GM23338 (cell line): ENCODE measurements at regions not wholly inside any gene's neighbourhood (a gene's known extent, or its start where the extent isn't known, plus 50 kb on each side); places are given as distances from the start of the nearest gene placed in this dataset.

Experiments used
- ATAC-seq: fragments of 200-7000 bp; cut with Tn5 transposase; 3 replicates; pipeline ENCODE4 v1.9.1; 2020
- DNase-seq: peaks from one replicate; pipeline ENCODE4 v3.0.0-alpha.2; 2015; ENCODE audit warnings: low spot score
- H2AFZ ChIP-seq: fragments of 200-600 bp; sonication (generic); 2 replicates; pipeline ENCODE4 v1.8.0; 2016; ENCODE audit warnings: antibody characterized with exemption, mild to moderate bottlenecking, moderate library complexity
- H3F3A ChIP-seq: fragments of 200-600 bp; sonication (generic); replicated peaks from 2 replicates; pipeline ENCODE4 v1.8.0; 2017; ENCODE audit warnings: antibody characterized with exemption, mixed run types, low read depth
- H3K27ac ChIP-seq: fragments of 200-600 bp; sonication (generic); 2 replicates; pipeline ENCODE4 v1.6.1; 2016; ENCODE audit warnings: low read depth
- H3K27me3 ChIP-seq: fragments of 200-600 bp; sonication (generic); 2 replicates; pipeline ENCODE4 v1.8.0; 2016; ENCODE audit warnings: mild to moderate bottlenecking, mixed run types, moderate library complexity; ENCODE audit not compliant: insufficient read depth
- H3K36me3 ChIP-seq: fragments of 200-600 bp; sonication (generic); 2 replicates; pipeline ENCODE4 v1.8.0; 2016; ENCODE audit warnings: mild to moderate bottlenecking; ENCODE audit not compliant: insufficient read depth
- H3K4me1 ChIP-seq: fragments of 200-600 bp; sonication (generic); 2 replicates; pipeline ENCODE4 v1.8.0; 2016; ENCODE audit warnings: mild to moderate bottlenecking, moderate library complexity; ENCODE audit not compliant: insufficient read depth
- H3K4me2 ChIP-seq: fragments of 200-600 bp; sonication (generic); 2 replicates; pipeline ENCODE4 v1.7.1; 2017; ENCODE audit warnings: mixed run types
- H3K4me3 ChIP-seq: fragments of 200-600 bp; sonication (generic); 2 replicates; pipeline ENCODE4 v1.6.1; 2016; ENCODE audit warnings: mixed run types
- H3K79me2 ChIP-seq: fragments of 200-600 bp; sonication (generic); replicated peaks from 2 replicates; pipeline ENCODE4 v1.8.0; 2017; ENCODE audit warnings: mild to moderate bottlenecking; ENCODE audit not compliant: insufficient read depth
- H3K9me2 ChIP-seq: fragments of 200-600 bp; sonication (generic); 2 replicates; pipeline ENCODE4 v1.8.0; 2017; ENCODE audit not compliant: insufficient read depth
- H4K20me1 ChIP-seq: fragments of 200-600 bp; sonication (generic); replicated peaks from 2 replicates; pipeline ENCODE4 v1.8.0; 2017; ENCODE audit warnings: mild to moderate bottlenecking; ENCODE audit not compliant: insufficient read depth
- H3K27ac Mint-ChIP-seq: 2 replicates; pipeline ENCODE4 v1.8.0; 2020; ENCODE audit warnings: inconsistent platforms, mild to moderate bottlenecking, moderate library complexity, mixed read lengths
- H3K27me3 Mint-ChIP-seq: 3 replicates; pipeline ENCODE4 v1.8.0; 2022; ENCODE audit warnings: low read depth, mild to moderate bottlenecking, moderate library complexity, mixed read lengths, inconsistent platforms; ENCODE audit not compliant: insufficient read depth, poor library complexity
- H3K36me3 Mint-ChIP-seq: 3 replicates; pipeline ENCODE4 v1.8.0; 2021; ENCODE audit warnings: low read depth, mild to moderate bottlenecking, inconsistent platforms, moderate library complexity, mixed read lengths
- H3K4me1 Mint-ChIP-seq: 3 replicates; pipeline ENCODE4 v1.8.0; 2020; ENCODE audit warnings: mild to moderate bottlenecking, inconsistent platforms, mixed read lengths
- H3K4me3 Mint-ChIP-seq: 3 replicates; pipeline ENCODE4 v1.8.0; 2021; ENCODE audit warnings: moderate library complexity, mild to moderate bottlenecking, inconsistent platforms, mixed read lengths
- H3K9me3 Mint-ChIP-seq: 3 replicates; pipeline ENCODE4 v1.8.0; 2020; ENCODE audit warnings: moderate library complexity, mild to moderate bottlenecking, inconsistent platforms, mixed read lengths
- CREB1 ChIP-seq: fragments of 250-450 bp; sonication (Bioruptor Pico); IDR thresholded peaks from 2 replicates; pipeline ENCODE4 v1.5.0; 2020; ENCODE audit warnings: low read depth, mild to moderate bottlenecking, moderate library complexity
- EZH2 ChIP-seq: fragments of 200-600 bp; sonication (generic); IDR thresholded peaks from one replicate; pipeline ENCODE4 v1.8.0; 2017; ENCODE audit warnings: antibody characterized with exemption, mild to moderate bottlenecking, low read depth; ENCODE audit not compliant: unreplicated experiment
- EZH2phosphoT487 ChIP-seq: fragments of 200-600 bp; sonication (generic); IDR thresholded peaks from one replicate; pipeline ENCODE4 v1.8.1; 2018; ENCODE audit warnings: antibody characterized with exemption; ENCODE audit not compliant: unreplicated experiment
- JUNB ChIP-seq: IDR thresholded peaks from one replicate; pipeline ENCODE4 v1.6.1; 2016; ENCODE audit warnings: antibody characterized with exemption; ENCODE audit not compliant: unreplicated experiment
- NANOG ChIP-seq: IDR thresholded peaks from 2 replicates; pipeline ENCODE4 v1.6.1; 2016; ENCODE audit warnings: antibody characterized with exemption, borderline replicate concordance
- POLR2AphosphoS5 ChIP-seq: IDR thresholded peaks from 2 replicates; pipeline ENCODE4 v1.6.1; 2016; ENCODE audit warnings: antibody characterized with exemption, low read depth
- STAT1 ChIP-seq: IDR thresholded peaks from one replicate; pipeline ENCODE4 v1.6.1; 2016; ENCODE audit warnings: antibody characterized with exemption; ENCODE audit not compliant: unreplicated experiment
- ZNF114 ChIP-seq: fragments of 250-450 bp; sonication (Bioruptor Pico); IDR thresholded peaks from 2 replicates; pipeline ENCODE4 v1.5.0; 2020; ENCODE audit warnings: mild to moderate bottlenecking, moderate library complexity
- ZNF331 ChIP-seq: fragments of 250-450 bp; sonication (Bioruptor Pico); IDR thresholded peaks from 2 replicates; pipeline ENCODE4 v1.5.0; 2020; ENCODE audit warnings: low read depth, mild to moderate bottlenecking, moderate library complexity
- TF ChIP-seq, protein P1 (sequence below), 2 experiments: fragments of 200-600 bp in 1 of 2; sonication (generic) in 1 of 2; conservative IDR thresholded peaks; 2 replicates each; pipeline versions ENCODE4 v1.5.1 to v1.6.1; 2016 to 2017; ENCODE audit warnings: antibody characterized with exemption in 2 of 2, low read depth in 2 of 2, mild to moderate bottlenecking in 2 of 2, moderate library complexity in 1 of 2
- TF ChIP-seq, protein P2 (sequence below): IDR thresholded peaks from one replicate; pipeline ENCODE4 v1.6.1; 2018; ENCODE audit warnings: antibody characterized with exemption; ENCODE audit not compliant: unreplicated experiment
- TF ChIP-seq, protein P3 (sequence below): IDR thresholded peaks from 2 replicates; pipeline ENCODE4 v1.6.1; 2016; ENCODE audit warnings: antibody characterized with exemption

DNA sequence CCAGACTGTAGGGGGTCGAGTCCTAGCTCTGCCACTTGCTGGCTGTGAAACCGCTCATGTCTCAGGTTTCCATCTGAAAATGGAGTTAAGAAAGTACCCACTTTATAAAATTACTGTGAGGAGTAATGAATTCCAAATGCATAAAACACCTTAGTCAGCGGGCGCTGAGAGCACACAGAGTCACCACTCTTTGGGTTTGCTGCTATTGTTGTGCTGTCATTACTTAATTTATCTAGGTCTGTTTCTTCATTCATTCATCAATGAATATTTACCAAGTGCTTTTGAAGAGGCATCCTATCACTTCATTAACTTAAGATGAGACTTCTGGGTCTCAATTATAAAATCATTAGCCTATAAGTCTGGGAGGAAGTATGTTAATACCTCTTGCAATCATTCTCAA is 317.3 kb downstream of the FBXW7 start (continued):
- TF ChIP-seq, protein P1, sequence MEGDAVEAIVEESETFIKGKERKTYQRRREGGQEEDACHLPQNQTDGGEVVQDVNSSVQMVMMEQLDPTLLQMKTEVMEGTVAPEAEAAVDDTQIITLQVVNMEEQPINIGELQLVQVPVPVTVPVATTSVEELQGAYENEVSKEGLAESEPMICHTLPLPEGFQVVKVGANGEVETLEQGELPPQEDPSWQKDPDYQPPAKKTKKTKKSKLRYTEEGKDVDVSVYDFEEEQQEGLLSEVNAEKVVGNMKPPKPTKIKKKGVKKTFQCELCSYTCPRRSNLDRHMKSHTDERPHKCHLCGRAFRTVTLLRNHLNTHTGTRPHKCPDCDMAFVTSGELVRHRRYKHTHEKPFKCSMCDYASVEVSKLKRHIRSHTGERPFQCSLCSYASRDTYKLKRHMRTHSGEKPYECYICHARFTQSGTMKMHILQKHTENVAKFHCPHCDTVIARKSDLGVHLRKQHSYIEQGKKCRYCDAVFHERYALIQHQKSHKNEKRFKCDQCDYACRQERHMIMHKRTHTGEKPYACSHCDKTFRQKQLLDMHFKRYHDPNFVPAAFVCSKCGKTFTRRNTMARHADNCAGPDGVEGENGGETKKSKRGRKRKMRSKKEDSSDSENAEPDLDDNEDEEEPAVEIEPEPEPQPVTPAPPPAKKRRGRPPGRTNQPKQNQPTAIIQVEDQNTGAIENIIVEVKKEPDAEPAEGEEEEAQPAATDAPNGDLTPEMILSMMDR (conservative IDR thresholded peaks at IDR 0.05; ENCODE audit: low read depth in 2 of 2): no peak
- TF ChIP-seq, protein P2, sequence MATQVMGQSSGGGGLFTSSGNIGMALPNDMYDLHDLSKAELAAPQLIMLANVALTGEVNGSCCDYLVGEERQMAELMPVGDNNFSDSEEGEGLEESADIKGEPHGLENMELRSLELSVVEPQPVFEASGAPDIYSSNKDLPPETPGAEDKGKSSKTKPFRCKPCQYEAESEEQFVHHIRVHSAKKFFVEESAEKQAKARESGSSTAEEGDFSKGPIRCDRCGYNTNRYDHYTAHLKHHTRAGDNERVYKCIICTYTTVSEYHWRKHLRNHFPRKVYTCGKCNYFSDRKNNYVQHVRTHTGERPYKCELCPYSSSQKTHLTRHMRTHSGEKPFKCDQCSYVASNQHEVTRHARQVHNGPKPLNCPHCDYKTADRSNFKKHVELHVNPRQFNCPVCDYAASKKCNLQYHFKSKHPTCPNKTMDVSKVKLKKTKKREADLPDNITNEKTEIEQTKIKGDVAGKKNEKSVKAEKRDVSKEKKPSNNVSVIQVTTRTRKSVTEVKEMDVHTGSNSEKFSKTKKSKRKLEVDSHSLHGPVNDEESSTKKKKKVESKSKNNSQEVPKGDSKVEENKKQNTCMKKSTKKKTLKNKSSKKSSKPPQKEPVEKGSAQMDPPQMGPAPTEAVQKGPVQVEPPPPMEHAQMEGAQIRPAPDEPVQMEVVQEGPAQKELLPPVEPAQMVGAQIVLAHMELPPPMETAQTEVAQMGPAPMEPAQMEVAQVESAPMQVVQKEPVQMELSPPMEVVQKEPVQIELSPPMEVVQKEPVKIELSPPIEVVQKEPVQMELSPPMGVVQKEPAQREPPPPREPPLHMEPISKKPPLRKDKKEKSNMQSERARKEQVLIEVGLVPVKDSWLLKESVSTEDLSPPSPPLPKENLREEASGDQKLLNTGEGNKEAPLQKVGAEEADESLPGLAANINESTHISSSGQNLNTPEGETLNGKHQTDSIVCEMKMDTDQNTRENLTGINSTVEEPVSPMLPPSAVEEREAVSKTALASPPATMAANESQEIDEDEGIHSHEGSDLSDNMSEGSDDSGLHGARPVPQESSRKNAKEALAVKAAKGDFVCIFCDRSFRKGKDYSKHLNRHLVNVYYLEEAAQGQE: no peak
- TF ChIP-seq NANOG (no peak), EZH2phosphoT487 (no peak), EZH2 (no peak), POLR2AphosphoS5 (no peak), ZNF114 (CRISPR knock-in tag) (no peak), ZNF331 (CRISPR knock-in tag) (no peak), STAT1 (no peak)

DNA sequence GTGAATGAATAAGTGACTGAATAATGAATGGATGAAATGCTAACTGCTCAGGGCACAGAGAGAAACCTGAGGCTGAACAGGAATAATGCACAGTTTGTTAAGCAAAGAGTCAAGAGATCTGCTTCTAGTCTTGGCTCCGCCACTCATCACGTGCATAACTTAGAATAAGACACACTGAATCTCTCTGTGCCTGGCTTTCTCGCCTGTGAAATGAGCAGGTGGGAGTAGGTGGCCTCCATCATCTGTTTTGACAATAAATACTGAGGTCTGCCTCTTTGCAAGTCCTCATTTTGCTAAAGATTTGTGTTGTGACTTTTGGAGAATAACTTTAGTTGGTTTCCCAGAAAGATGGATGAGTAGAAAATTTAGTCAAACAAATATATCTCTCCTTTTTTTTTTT is 318.0 kb downstream of the FBXW7 start:
- no peak overlapping the region for H3K4me3 Mint-ChIP-seq
- TF ChIP-seq CREB1 (CRISPR knock-in tag) (no peak), EZH2 (no peak), POLR2AphosphoS5 (no peak), NANOG (no peak), ZNF331 (CRISPR knock-in tag) (no peak), JUNB (no peak), EZH2phosphoT487 (no peak)
- TF ChIP-seq, protein P1 (conservative IDR thresholded peaks at IDR 0.05; ENCODE audit: low read depth in 2 of 2): no peak
- TF ChIP-seq, protein P3, sequence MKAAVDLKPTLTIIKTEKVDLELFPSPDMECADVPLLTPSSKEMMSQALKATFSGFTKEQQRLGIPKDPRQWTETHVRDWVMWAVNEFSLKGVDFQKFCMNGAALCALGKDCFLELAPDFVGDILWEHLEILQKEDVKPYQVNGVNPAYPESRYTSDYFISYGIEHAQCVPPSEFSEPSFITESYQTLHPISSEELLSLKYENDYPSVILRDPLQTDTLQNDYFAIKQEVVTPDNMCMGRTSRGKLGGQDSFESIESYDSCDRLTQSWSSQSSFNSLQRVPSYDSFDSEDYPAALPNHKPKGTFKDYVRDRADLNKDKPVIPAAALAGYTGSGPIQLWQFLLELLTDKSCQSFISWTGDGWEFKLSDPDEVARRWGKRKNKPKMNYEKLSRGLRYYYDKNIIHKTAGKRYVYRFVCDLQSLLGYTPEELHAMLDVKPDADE: no peak

More for the DNA sequence above, 318.0 kb downstream of the FBXW7 start:
- Histone ChIP-seq H3K27ac (no peak overlapping the region), H2AFZ (no peak overlapping the region), H3F3A (no peaks in the 10 kb centered on the region), H3K4me2 (no peak overlapping the region), H3K9me2 (0 out of 2 replicates have a peak, but pooled peaks cover 4% of the 10 kb centered on the region), H3K36me3 (no peaks in the 10 kb centered on the region), H3K4me3 (no peak overlapping the region), H3K4me1 (no peaks in the 10 kb centered on the region), H4K20me1 (no peaks in the 10 kb centered on the region), H3K27me3 (no peaks in the 10 kb centered on the region), H3K79me2 (no peaks in the 10 kb centered on the region)
- Mint-ChIP-seq H3K9me3 (peaks cover 13% of the 10 kb centered on the region), H3K36me3 (peaks cover 8% of the 10 kb centered on the region; the same call in 2 of the 3 replicates), H3K27me3 (peaks cover 3% of the 10 kb centered on the region), H3K4me1 (no peaks in the 10 kb centered on the region), H3K27ac (no peak overlapping the region)
- ATAC-seq (no peak), DNase-seq (no peak)
